Neural progenitor cell (in vitro differentiated cells): ENCODE measurements at regions not wholly inside any gene's neighbourhood (a gene's known extent, or its start where the extent isn't known, plus 50 kb on each side); places are given as distances from the start of the nearest gene placed in this dataset.

Experiments
- DNase-seq: peaks from one replicate; pipeline ENCODE4 v3.0.0-alpha.2; 2016; ENCODE audit warnings: low spot score
- H2AFZ ChIP-seq: fragments of 200-600 bp; sonication (generic); replicated peaks from 2 replicates; pipeline ENCODE4 v1.6.1; 2016; ENCODE audit warnings: antibody characterized with exemption
- H3F3A ChIP-seq: fragments of 200-600 bp; sonication (generic); 2 replicates; pipeline ENCODE4 v1.6.1; 2016; ENCODE audit warnings: antibody characterized with exemption, low read depth
- H3K27ac ChIP-seq: fragments of 200-600 bp; sonication (generic); 2 replicates; pipeline ENCODE4 v1.5.1; 2016; ENCODE audit warnings: mild to moderate bottlenecking
- H3K27me3 ChIP-seq: fragments of 200-600 bp; sonication (generic); 2 replicates; pipeline ENCODE4 v1.6.1; 2016; ENCODE audit warnings: mild to moderate bottlenecking, moderate library complexity
- H3K36me3 ChIP-seq: fragments of 200-600 bp; sonication (generic); 2 replicates; pipeline ENCODE4 v1.5.1; 2016
- H3K4me1 ChIP-seq: fragments of 200-600 bp; sonication (generic); 2 replicates; pipeline ENCODE4 v1.6.1; 2016; ENCODE audit warnings: mixed run types
- H3K4me2 ChIP-seq: fragments of 200-600 bp; sonication (generic); 2 replicates; pipeline ENCODE4 v1.6.1; 2016
- H3K4me3 ChIP-seq: fragments of 200-600 bp; sonication (generic); 2 replicates; pipeline ENCODE4 v1.5.1; 2016
- H3K79me2 ChIP-seq: fragments of 200-600 bp; sonication (generic); 2 replicates; pipeline ENCODE4 v1.6.1; 2016; ENCODE audit warnings: low read depth
- H3K9ac ChIP-seq: fragments of 200-600 bp; sonication (generic); 2 replicates; pipeline ENCODE4 v1.6.1; 2016
- H3K9me3 ChIP-seq: fragments of 200-600 bp; sonication (generic); 2 replicates; pipeline ENCODE4 v1.5.1; 2016; ENCODE audit warnings: low read depth
- H4K20me1 ChIP-seq: fragments of 200-600 bp; sonication (generic); 2 replicates; pipeline ENCODE4 v1.6.1; 2016; ENCODE audit warnings: low read depth
- H3K27ac Mint-ChIP-seq: 3 replicates; pipeline ENCODE4 v1.8.0; 2021; ENCODE audit warnings: mixed read lengths
- H3K27me3 Mint-ChIP-seq: 2 replicates; pipeline ENCODE4 v1.8.0; 2022; ENCODE audit warnings: low read depth, mild to moderate bottlenecking, inconsistent platforms, moderate library complexity, mixed read lengths; ENCODE audit not compliant: insufficient read depth
- H3K36me3 Mint-ChIP-seq: 3 replicates; pipeline ENCODE4 v1.8.0; 2021; ENCODE audit warnings: mixed read lengths
- H3K4me1 Mint-ChIP-seq: 3 replicates; pipeline ENCODE4 v1.8.0; 2021; ENCODE audit warnings: mixed read lengths
- H3K4me3 Mint-ChIP-seq: 3 replicates; pipeline ENCODE4 v1.8.0; 2021; ENCODE audit warnings: mild to moderate bottlenecking, moderate library complexity, mixed read lengths
- H3K9me3 Mint-ChIP-seq: 3 replicates; pipeline ENCODE4 v1.8.0; 2020; ENCODE audit warnings: mixed read lengths
- CTCF ChIP-seq: fragments of 200-600 bp; sonication (generic); IDR thresholded peaks from 2 replicates; pipeline ENCODE4 v1.5.1; 2017; ENCODE audit warnings: antibody characterized with exemption, mild to moderate bottlenecking
- EZH2 ChIP-seq: fragments of 200-600 bp; sonication (generic); IDR thresholded peaks from 2 replicates; pipeline ENCODE4 v1.6.1; 2017; ENCODE audit warnings: antibody characterized with exemption, mild to moderate bottlenecking, moderate library complexity
- EZH2phosphoT487 ChIP-seq: fragments of 200-600 bp; sonication (generic); IDR thresholded peaks from 2 replicates; pipeline ENCODE4 v1.6.1; 2017; ENCODE audit warnings: antibody characterized with exemption

- Histone ChIP-seq H3K4me2 (no peak overlapping the region), H3K36me3 (no peaks in the 10 kb centered on the region), H3K27me3 (no peaks in the 10 kb centered on the region), H3K9me3 (no peaks in the 10 kb centered on the region), H3K4me1 (peaks cover 13% of the 10 kb centered on the region), H3K4me3 (no peak overlapping the region), H3F3A (no peaks in the 10 kb centered on the region), H2AFZ (no peak overlapping the region), H4K20me1 (no peaks in the 10 kb centered on the region), H3K9ac (no peak overlapping the region), H3K79me2 (no peaks in the 10 kb centered on the region), H3K27ac (no peak overlapping the region)
- DNase-seq, result no peak
- H3K9me3 Mint-ChIP-seq, result no peaks in the 10 kb centered on the region
- H3K4me1 Mint-ChIP-seq, result peaks cover 11% of the 10 kb centered on the region
- H3K27ac Mint-ChIP-seq, result no peak overlapping the region
- H3K36me3 Mint-ChIP-seq, result no peaks in the 10 kb centered on the region
- no peak overlapping the region for H3K4me3 Mint-ChIP-seq
- no peak for TF ChIP-seq EZH2
- no peaks in the 10 kb centered on the region for H3K27me3 Mint-ChIP-seq
These were observed 133.5 kb downstream of the BTC start for GRCh38 chr4:74660866-74661265.

- no peak for TF ChIP-seq CTCF
- no peak for TF ChIP-seq EZH2
- TF ChIP-seq EZH2phosphoT487, result no peak
- H4K20me1 ChIP-seq, result no peaks in the 10 kb centered on the region
- no peaks in the 10 kb centered on the region for H3K36me3 Mint-ChIP-seq
- H3K36me3 ChIP-seq, result no peaks in the 10 kb centered on the region
- H3K9me3 ChIP-seq, result no peaks in the 10 kb centered on the region
- no peak overlapping the region for H3K4me3 ChIP-seq
- H3K27ac ChIP-seq, result no peak overlapping the region
- H3K79me2 ChIP-seq, result no peaks in the 10 kb centered on the region
- no peak overlapping the region for H3K4me2 ChIP-seq
- H3K9me3 Mint-ChIP-seq, result no peaks in the 10 kb centered on the region
- no peak for DNase-seq
- H3K9ac ChIP-seq, result no peak overlapping the region
- no peaks in the 10 kb centered on the region for H3F3A ChIP-seq
- H3K27ac Mint-ChIP-seq, result no peak overlapping the region
- no peak overlapping the region for H3K4me3 Mint-ChIP-seq
- H3K4me1 Mint-ChIP-seq, result peaks cover 11% of the 10 kb centered on the region
- no peaks in the 10 kb centered on the region for H3K27me3 Mint-ChIP-seq
- peaks cover 13% of the 10 kb centered on the region for H3K4me1 ChIP-seq
- H2AFZ ChIP-seq, result peak overlapping the region; percentile 39
- H3K27me3 ChIP-seq, result no peaks in the 10 kb centered on the region
These were observed 132.7 kb downstream of the BTC start for GRCh38 chr4:74661427-74662201.

GRCh38 chr4:74663631-74664030, 130.7 kb downstream of the BTC start:
- no peak for DNase-seq
- Histone ChIP-seq H3K9ac (no peak overlapping the region), H3F3A (no peaks in the 10 kb centered on the region), H3K4me3 (no peak overlapping the region), H3K9me3 (no peaks in the 10 kb centered on the region), H3K27ac (no peak overlapping the region), H3K4me2 (no peak overlapping the region), H2AFZ (no peak overlapping the region), H3K27me3 (no peaks in the 10 kb centered on the region), H3K4me1 (peaks cover 26% of the 10 kb centered on the region), H3K36me3 (no peaks in the 10 kb centered on the region), H3K79me2 (no peaks in the 10 kb centered on the region), H4K20me1 (no peaks in the 10 kb centered on the region)
- Mint-ChIP-seq H3K9me3 (no peaks in the 10 kb centered on the region), H3K27me3 (no peaks in the 10 kb centered on the region), H3K27ac (no peak overlapping the region), H3K4me1 (peaks cover 11% of the 10 kb centered on the region), H3K4me3 (no peak overlapping the region), H3K36me3 (no peaks in the 10 kb centered on the region)
- no peak for TF ChIP-seq CTCF
- TF ChIP-seq EZH2, result no peak
- TF ChIP-seq EZH2phosphoT487, result no peak

DNA sequence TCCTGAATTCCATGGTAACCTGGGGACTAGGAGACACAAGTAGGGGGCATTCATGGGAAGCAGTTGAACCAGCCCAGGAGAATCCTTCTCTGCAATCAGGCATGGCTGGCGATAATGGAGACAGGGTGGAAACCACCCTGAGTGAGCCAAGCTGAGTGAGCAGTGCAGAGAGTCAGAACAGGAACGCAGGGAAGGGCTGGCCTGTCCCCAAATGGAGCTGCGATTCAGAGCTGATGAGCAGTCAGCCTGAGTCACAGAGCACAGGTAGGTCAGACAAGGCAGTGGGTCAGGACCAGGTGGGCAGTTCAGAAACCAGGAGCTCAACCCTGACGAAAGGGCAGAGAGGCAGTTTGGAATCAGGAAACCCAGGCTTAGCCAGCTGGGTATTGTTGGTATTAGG, 129.0 kb downstream of the BTC start:
- H3K27ac Mint-ChIP-seq, result no peak overlapping the region

More for the DNA sequence above, 129.0 kb downstream of the BTC start:
- Mint-ChIP-seq H3K4me1 (peaks cover 8% of the 10 kb centered on the region), H3K4me3 (no peak overlapping the region), H3K27me3 (no peaks in the 10 kb centered on the region), H3K9me3 (no peaks in the 10 kb centered on the region), H3K36me3 (no peaks in the 10 kb centered on the region)
- Histone ChIP-seq H3K79me2 (no peaks in the 10 kb centered on the region), H3K27ac (no peak overlapping the region), H3K27me3 (no peaks in the 10 kb centered on the region), H4K20me1 (no peaks in the 10 kb centered on the region), H3F3A (no peaks in the 10 kb centered on the region), H3K36me3 (no peaks in the 10 kb centered on the region), H3K4me1 (peaks cover 32% of the 10 kb centered on the region), H3K9me3 (no peaks in the 10 kb centered on the region), H3K4me2 (no peak overlapping the region), H3K4me3 (no peak overlapping the region), H3K9ac (no peak overlapping the region), H2AFZ (peak overlapping the region; percentile 35)
- DNase-seq, result no peak
- no peak for TF ChIP-seq EZH2phosphoT487
- no peak for TF ChIP-seq CTCF
- no peak for TF ChIP-seq EZH2
